SK-N-SH (cell line): ENCODE measurements at regions not wholly inside any gene's neighbourhood (a gene's known extent, or its start where the extent isn't known, plus 50 kb on each side); places are given as distances from the start of the nearest gene placed in this dataset.

Source experiments
- CTCF ChIA-PET: fragments of 300-600, 350-600 bp; formaldehyde crosslinking; extraction: SDS; loops from one replicate; lab custom pipeline; 2021; lab: Yijun Ruan, JAX
- POLR2A ChIA-PET: fragments of 350-600 bp; sonication (Branson Sonifier 250); formaldehyde crosslinking; extraction: SDS; loops from one replicate; lab custom pipeline; 2020; ENCODE audit warnings: antibody characterized with exemption, inconsistent platforms; lab: Yijun Ruan, JAX
- DNase-seq: peaks from one replicate; pipeline ENCODE4 v3.0.0; 2012
- H2AFZ ChIP-seq: fragments of 200-600 bp; sonication (generic); 2 replicates; pipeline ENCODE4 v1.8.1; 2016; ENCODE audit warnings: antibody characterized with exemption, mild to moderate bottlenecking, low read depth
- H3F3A ChIP-seq: fragments of 200-600 bp; sonication (generic); replicated peaks from 2 replicates; pipeline ENCODE3; 2016; ENCODE audit warnings: antibody characterized with exemption, mild to moderate bottlenecking; ENCODE audit not compliant: insufficient read depth
- H3K27ac ChIP-seq, 2 experiments: fragments of 200-500 bp in 1 of 2; fragments of 200-600 bp in 1 of 2; sonication (Bioruptor generic) in 1 of 2; sonication (generic), shearing (Covaris generic) in 1 of 2; 2 replicates each; pipeline versions ENCODE4 v1.5.1 to v1.6.1; 2014 to 2016; ENCODE audit warnings: low read depth in 2 of 2, inconsistent platforms in 1 of 2, low read length in 1 of 2, mild to moderate bottlenecking in 1 of 2, mixed read lengths in 1 of 2
- H3K27me3 ChIP-seq: fragments of 200-600 bp; sonication (generic), shearing (Covaris generic); 2 replicates; pipeline ENCODE4 v1.6.1; 2016; ENCODE audit warnings: mixed run types; ENCODE audit not compliant: insufficient read depth
- H3K36me3 ChIP-seq, 2 experiments: fragments of 200-500 bp in 1 of 2; fragments of 200-600 bp in 1 of 2; sonication (Bioruptor generic) in 1 of 2; sonication (generic) in 1 of 2; replicated peaks in 1 of 2; 2 replicates each; pipeline versions ENCODE3 to v1.5.1; 2014 to 2016; ENCODE audit warnings: low read length in 1 of 2, mild to moderate bottlenecking in 1 of 2; ENCODE audit not compliant: insufficient read depth in 2 of 2, control insufficient read depth in 1 of 2
- H3K4me1 ChIP-seq, 2 experiments: fragments of 200-500 bp in 1 of 2; fragments of 200-600 bp in 1 of 2; sonication (Bioruptor generic) in 1 of 2; sonication (generic), shearing (Covaris generic) in 1 of 2; 2 replicates each; pipeline versions ENCODE4 v1.5.1 to v1.6.1; 2014 to 2016; ENCODE audit warnings: low read depth in 1 of 2, low read length in 1 of 2, mixed run types in 1 of 2; ENCODE audit not compliant: insufficient read depth in 2 of 2, control insufficient read depth in 1 of 2
- H3K4me2 ChIP-seq: fragments of 200-600 bp; sonication (generic), shearing (Covaris generic); 2 replicates; pipeline ENCODE4 v1.6.1; 2017; ENCODE audit warnings: mixed run types
- H3K4me3 ChIP-seq, 2 experiments: fragments of 200-500 bp in 1 of 2; fragments of 200-600 bp in 1 of 2; sonication (Bioruptor generic) in 1 of 2; sonication (generic), shearing (Covaris generic) in 1 of 2; 2 replicates each; pipeline versions ENCODE4 v1.5.1 to v1.8.1; 2014 to 2016; ENCODE audit warnings: low read depth in 2 of 2, inconsistent platforms in 1 of 2, low read length in 1 of 2, mild to moderate bottlenecking in 1 of 2, mixed read lengths in 1 of 2, moderate library complexity in 1 of 2
- H3K79me2 ChIP-seq: fragments of 200-600 bp; sonication (generic); 2 replicates; pipeline ENCODE4 v1.8.1; 2017; ENCODE audit warnings: mild to moderate bottlenecking; ENCODE audit not compliant: insufficient read depth
- H3K9ac ChIP-seq: fragments of 200-600 bp; sonication (generic); 2 replicates; pipeline ENCODE4 v1.6.1; 2017; ENCODE audit warnings: mixed run types
- H3K9me2 ChIP-seq: fragments of 200-600 bp; sonication (generic); 2 replicates; pipeline ENCODE4 v1.6.1; 2017; ENCODE audit warnings: mixed run types
- H3K9me3 ChIP-seq: fragments of 200-600 bp; sonication (generic); 2 replicates; pipeline ENCODE4 v1.6.1; 2017; ENCODE audit warnings: mixed run types, mild to moderate bottlenecking, moderate library complexity
- H4K20me1 ChIP-seq: fragments of 200-600 bp; sonication (generic); 2 replicates; pipeline ENCODE4 v1.6.1; 2017; ENCODE audit warnings: mild to moderate bottlenecking, mixed run types; ENCODE audit not compliant: insufficient read depth
- CTCF ChIP-seq: fragments of 200-600 bp; sonication (generic); IDR thresholded peaks from 2 replicates; pipeline ENCODE4 v1.6.1; 2017; ENCODE audit warnings: antibody characterized with exemption, mild to moderate bottlenecking, moderate library complexity
- FOXJ3 ChIP-seq: sonication (generic); formaldehyde crosslinking; IDR thresholded peaks from 2 replicates; pipeline ENCODE4 v1.5.1; 2020; ENCODE audit warnings: mild to moderate bottlenecking, missing genetic modification reagents
- IRF3 ChIP-seq: fragments of 150-350 bp; IDR thresholded peaks from 2 replicates; pipeline ENCODE4 v1.6.1; 2016; ENCODE audit warnings: mild to moderate bottlenecking, low read depth, low read length
- MAX ChIP-seq: IDR thresholded peaks from 2 replicates; pipeline ENCODE4 v1.4.0; 2012; ENCODE audit warnings: low read depth
- RCOR1 ChIP-seq: fragments of 150-350 bp; IDR thresholded peaks from 2 replicates; pipeline ENCODE4 v1.6.1; 2017; ENCODE audit warnings: antibody characterized with exemption, low read length
- SMC3 ChIP-seq: IDR thresholded peaks from 2 replicates; pipeline ENCODE4 v1.6.1; 2012; ENCODE audit warnings: low read depth, low read length, improper control_type of control experiment
- USF1 ChIP-seq: IDR thresholded peaks from 2 replicates; pipeline ENCODE4 v1.4.0; 2012; ENCODE audit warnings: low read depth, borderline replicate concordance
- YY1 ChIP-seq: IDR thresholded peaks from 2 replicates; pipeline ENCODE4 v1.4.0; 2012; ENCODE audit warnings: low read depth, mild to moderate bottlenecking
- WGBS: methylation state at CpG from one replicate; pipeline ENCODE4 v1.1.6; 2017; ENCODE audit warnings: low lambda C conversion rate; 5-methylcytosine and 5-hydroxymethylcytosine counted together

GRCh38 chr3:189502676-189503257 lies 128.4 kb upstream of the TP63 start:
- Histone ChIP-seq H3K4me3 (no peak overlapping the region), H3K36me3 (no peaks in the 10 kb centered on the region), H3K9me2 (no peaks in the 10 kb centered on the region), H3K27ac (no peak overlapping the region), H3K4me2 (no peak overlapping the region), H3K4me1 (no peaks in the 10 kb centered on the region; a peak in 1 of 4 replicates), H3K9me3 (no peaks in the 10 kb centered on the region), H2AFZ (no peak overlapping the region), H3K79me2 (no peaks in the 10 kb centered on the region), H3K9ac (no peak overlapping the region), H4K20me1 (no peaks in the 10 kb centered on the region), H3K27me3 (no peaks in the 10 kb centered on the region), H3F3A (no peaks in the 10 kb centered on the region)
- 2% methylated on average over 2 of the region's 2 CpGs for WGBS
- DNase-seq, result no peak
- ChIA-PET CTCF (no interaction called here), POLR2A (no interaction called here)
- TF ChIP-seq RCOR1 (no peak), YY1 (no peak), IRF3 (no peak), FOXJ3 (CRISPR knock-in tag) (no peak)

- DNase-seq, result no peak
- Histone ChIP-seq H3K9me2 (no peaks in the 10 kb centered on the region), H3K4me1 (no peaks in the 10 kb centered on the region), H3K27me3 (no peaks in the 10 kb centered on the region), H2AFZ (no peak overlapping the region), H4K20me1 (no peaks in the 10 kb centered on the region), H3K9ac (no peak overlapping the region), H3K4me3 (no peak overlapping the region), H3K9me3 (no peaks in the 10 kb centered on the region), H3K79me2 (no peaks in the 10 kb centered on the region), H3F3A (no peaks in the 10 kb centered on the region), H3K27ac (no peak overlapping the region), H3K4me2 (no peak overlapping the region), H3K36me3 (no peaks in the 10 kb centered on the region)
- TF ChIP-seq YY1, result no peak
- TF ChIP-seq MAX, result no peak
- TF ChIP-seq SMC3, result no peak
- no peak for TF ChIP-seq FOXJ3 (CRISPR knock-in tag)
- TF ChIP-seq CTCF, result no peak
- TF ChIP-seq USF1, result no peak
- CTCF ChIA-PET, result no interaction called here
- POLR2A ChIA-PET, result no interaction called here
Measured at GRCh38 chr3:189507856-189508255, 123.3 kb upstream of the TP63 start.
